ENCODE measurements at regions not wholly inside any gene's neighbourhood (a gene's known extent, or its start where the extent isn't known, plus 50 kb on each side); places are given as distances from the start of the nearest gene placed in this dataset.

DNA sequence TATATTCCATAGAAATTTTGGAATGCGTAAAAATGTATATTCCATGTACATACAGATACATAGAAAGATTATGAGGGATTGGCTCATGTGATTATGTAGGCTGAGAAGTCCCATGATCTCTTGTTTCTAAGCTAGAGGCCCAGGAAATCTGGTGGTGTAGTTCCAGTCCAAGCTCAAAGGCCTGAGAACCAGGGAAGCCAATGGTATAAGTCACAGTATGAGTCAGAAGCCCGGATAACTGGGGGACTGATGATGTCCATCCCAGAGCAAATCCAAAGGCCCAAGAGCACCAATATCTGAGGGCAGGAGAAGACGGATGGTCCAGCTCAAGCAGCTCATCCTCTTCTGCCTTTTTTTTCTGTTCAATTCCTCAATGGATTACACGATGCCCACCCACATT, 385.0 kb upstream of the KLHL29 start:
- TF ChIP-seq, protein P1, sequence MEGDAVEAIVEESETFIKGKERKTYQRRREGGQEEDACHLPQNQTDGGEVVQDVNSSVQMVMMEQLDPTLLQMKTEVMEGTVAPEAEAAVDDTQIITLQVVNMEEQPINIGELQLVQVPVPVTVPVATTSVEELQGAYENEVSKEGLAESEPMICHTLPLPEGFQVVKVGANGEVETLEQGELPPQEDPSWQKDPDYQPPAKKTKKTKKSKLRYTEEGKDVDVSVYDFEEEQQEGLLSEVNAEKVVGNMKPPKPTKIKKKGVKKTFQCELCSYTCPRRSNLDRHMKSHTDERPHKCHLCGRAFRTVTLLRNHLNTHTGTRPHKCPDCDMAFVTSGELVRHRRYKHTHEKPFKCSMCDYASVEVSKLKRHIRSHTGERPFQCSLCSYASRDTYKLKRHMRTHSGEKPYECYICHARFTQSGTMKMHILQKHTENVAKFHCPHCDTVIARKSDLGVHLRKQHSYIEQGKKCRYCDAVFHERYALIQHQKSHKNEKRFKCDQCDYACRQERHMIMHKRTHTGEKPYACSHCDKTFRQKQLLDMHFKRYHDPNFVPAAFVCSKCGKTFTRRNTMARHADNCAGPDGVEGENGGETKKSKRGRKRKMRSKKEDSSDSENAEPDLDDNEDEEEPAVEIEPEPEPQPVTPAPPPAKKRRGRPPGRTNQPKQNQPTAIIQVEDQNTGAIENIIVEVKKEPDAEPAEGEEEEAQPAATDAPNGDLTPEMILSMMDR (IDR thresholded peaks at IDR 0.05) = no peak
- no peak for TF ChIP-seq POLR2A (IDR thresholded peaks at IDR 0.05)

Data from testis (tissue), 2 donors.